ENCODE measurements at regions not wholly inside any gene's neighbourhood (a gene's known extent, or its start where the extent isn't known, plus 50 kb on each side); places are given as distances from the start of the nearest gene placed in this dataset.

DNA sequence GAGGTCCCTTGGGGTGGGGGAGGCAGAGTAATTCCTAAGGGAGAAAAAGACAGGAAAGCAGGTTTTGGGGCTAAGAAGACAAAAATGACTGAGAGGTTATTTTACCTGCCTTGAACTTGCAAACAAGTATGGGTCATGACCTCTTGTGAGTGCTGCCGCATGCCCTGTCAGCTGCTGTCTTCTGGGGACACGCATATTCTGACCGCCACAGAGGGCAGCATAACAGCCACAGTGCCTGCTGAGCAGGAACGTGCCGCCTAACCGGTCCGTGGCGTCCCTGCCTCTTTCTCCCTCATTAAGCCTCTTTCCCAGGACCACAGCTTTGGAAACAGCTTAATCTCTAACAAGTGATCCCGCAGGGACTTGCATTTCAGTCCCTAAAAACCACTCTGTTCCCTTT is 51.3 kb upstream of the KCNA1 start:
- no peak for DNase-seq (ENCODE audit: low spot score)

DNA sequence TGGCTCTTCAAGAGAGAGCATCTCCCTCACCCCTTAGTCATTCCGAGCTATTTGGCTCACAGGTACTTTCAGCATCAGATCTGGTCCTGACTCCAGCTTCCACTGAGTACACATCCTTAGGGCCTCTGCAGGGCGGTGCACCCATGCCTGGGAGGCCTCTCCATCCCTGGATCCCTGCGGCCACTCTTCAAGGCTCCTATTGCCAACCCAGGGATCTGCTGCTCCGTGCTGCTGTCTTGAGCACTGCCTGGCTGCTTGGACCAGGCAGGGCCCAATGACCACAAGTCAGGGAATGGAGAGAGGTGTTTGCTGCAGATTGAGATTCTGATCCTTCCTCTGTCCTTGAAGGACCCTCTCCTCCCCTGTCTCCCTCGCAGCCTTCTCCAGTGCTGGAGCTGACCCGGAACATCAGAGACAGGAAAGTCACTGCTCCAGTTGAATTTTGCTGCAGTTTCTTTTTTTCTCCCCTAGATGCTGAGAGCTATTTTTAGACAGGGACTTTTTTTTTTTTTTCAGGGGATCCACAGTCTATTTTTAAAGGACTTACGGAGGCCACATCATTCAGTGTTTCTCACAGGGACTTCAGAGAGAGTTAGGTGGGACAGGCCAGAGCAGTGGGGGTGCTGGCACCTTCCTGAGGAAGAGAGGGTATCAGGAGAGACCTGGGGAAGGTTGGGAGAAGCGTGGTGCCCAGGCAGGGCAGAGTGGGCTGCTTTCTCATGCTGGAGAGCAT is 50.1 kb upstream of the KCNA1 start:
- no peak for DNase-seq (ENCODE audit: low spot score)
